ENCODE measurements at regions not wholly inside any gene's neighbourhood (a gene's known extent, or its start where the extent isn't known, plus 50 kb on each side); places are given as distances from the start of the nearest gene placed in this dataset.

GRCh38 chr14:104393199-104393897 is 186.2 kb upstream of the C14orf180 start:
- TF ChIP-seq POLR2AphosphoS5 (IDR thresholded peaks at IDR 0.05; ENCODE audit: low read depth, low read length) (no peak), REST (IDR thresholded peaks at IDR 0.05; ENCODE audit: insufficient read depth in 1 of 2, low read depth in 2 of 2, low read length in 2 of 2) (no peak), FOXP2 (optimal IDR thresholded peaks at IDR 0.05; ENCODE audit: borderline replicate concordance, extremely low read depth, extremely low read length, insufficient read depth) (no peak), TAF1 (IDR thresholded peaks at IDR 0.05; ENCODE audit: borderline replicate concordance, insufficient read depth, low read length) (no peak), SIN3A (IDR thresholded peaks at IDR 0.05; ENCODE audit: borderline replicate concordance, insufficient read depth, low read length) (no peak)

- no peak for TF ChIP-seq SIN3A (IDR thresholded peaks at IDR 0.05; ENCODE audit: borderline replicate concordance, insufficient read depth, low read length)
- no peak for TF ChIP-seq FOXP2 (optimal IDR thresholded peaks at IDR 0.05; ENCODE audit: borderline replicate concordance, extremely low read depth, extremely low read length, insufficient read depth)
- no peak for TF ChIP-seq POLR2AphosphoS5 (IDR thresholded peaks at IDR 0.05; ENCODE audit: low read depth, low read length)
- TF ChIP-seq REST (IDR thresholded peaks at IDR 0.05; ENCODE audit: insufficient read depth in 1 of 2, low read depth in 2 of 2, low read length in 2 of 2), result no peak
- TF ChIP-seq TAF1 (IDR thresholded peaks at IDR 0.05; ENCODE audit: borderline replicate concordance, insufficient read depth, low read length), result no peak
Measured at GRCh38 chr14:104393898-104394381, 185.6 kb upstream of the C14orf180 start.

- TF ChIP-seq FOXP2 (optimal IDR thresholded peaks at IDR 0.05; ENCODE audit: borderline replicate concordance, extremely low read depth, extremely low read length, insufficient read depth) (no peak), SIN3A (IDR thresholded peaks at IDR 0.05; ENCODE audit: borderline replicate concordance, insufficient read depth, low read length) (no peak), TAF1 (IDR thresholded peaks at IDR 0.05; ENCODE audit: borderline replicate concordance, insufficient read depth, low read length) (no peak), POLR2AphosphoS5 (IDR thresholded peaks at IDR 0.05; ENCODE audit: low read depth, low read length) (no peak), REST (IDR thresholded peaks at IDR 0.05; ENCODE audit: insufficient read depth in 1 of 2, low read depth in 2 of 2, low read length in 2 of 2) (no peak)
Measured at GRCh38 chr14:104394409-104394851, 185.1 kb upstream of the C14orf180 start.

GRCh38 chr14:104395276-104395675 is 184.3 kb upstream of the C14orf180 start:
- TF ChIP-seq SIN3A (IDR thresholded peaks at IDR 0.05; ENCODE audit: borderline replicate concordance, insufficient read depth, low read length) (no peak), POLR2AphosphoS5 (IDR thresholded peaks at IDR 0.05; ENCODE audit: low read depth, low read length) (no peak), TAF1 (IDR thresholded peaks at IDR 0.05; ENCODE audit: borderline replicate concordance, insufficient read depth, low read length) (no peak), FOXP2 (optimal IDR thresholded peaks at IDR 0.05; ENCODE audit: borderline replicate concordance, extremely low read depth, extremely low read length, insufficient read depth) (no peak), REST (IDR thresholded peaks at IDR 0.05; ENCODE audit: insufficient read depth in 1 of 2, low read depth in 2 of 2, low read length in 2 of 2) (no peak)
